Transverse colon (tissue), 3 donors: ENCODE measurements at regions not wholly inside any gene's neighbourhood (a gene's known extent, or its start where the extent isn't known, plus 50 kb on each side); places are given as distances from the start of the nearest gene placed in this dataset.

Experiments used
- POLR2A ChIP-seq: fragments of 450-650 bp; IDR thresholded peaks from one replicate; pipeline ENCODE4 v1.6.1; 2016; ENCODE audit warnings: antibody characterized with exemption, mild to moderate bottlenecking, moderate library complexity
- TF ChIP-seq, protein P1 (sequence below), 5 experiments: fragments of 200-600 bp in 3 of 5; fragments of 450-650 bp in 2 of 5; sonication (generic) in 3 of 5; IDR thresholded peaks; 1 replicate in 2 of 5; 2 replicates in 3 of 5; pipeline ENCODE4 v1.5.1; 2016 to 2017; ENCODE audit warnings: antibody characterized with exemption in 5 of 5, inconsistent platforms in 3 of 5, mild to moderate bottlenecking in 2 of 5, moderate library complexity in 1 of 5

DNA sequence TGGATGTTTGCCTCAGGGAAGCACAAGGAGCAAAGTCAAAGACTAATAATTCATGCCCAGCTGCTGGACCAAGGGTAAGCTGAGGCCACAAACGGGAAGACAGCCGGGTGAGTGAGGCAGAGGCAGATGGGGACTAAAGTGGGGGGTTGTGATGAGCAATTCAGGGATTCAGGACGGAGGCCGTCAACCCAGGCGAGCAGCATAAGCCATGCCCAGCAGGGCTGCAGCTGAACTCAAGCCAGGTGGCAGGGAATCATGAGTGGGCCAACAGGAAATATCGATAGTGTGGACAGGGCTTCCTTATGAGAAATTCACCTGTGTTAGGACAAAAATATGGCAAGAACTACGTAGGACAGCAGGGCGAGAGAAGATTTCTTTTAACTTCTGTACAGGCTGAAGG, 246.8 kb downstream of the CDC5L start:
- TF ChIP-seq, protein P1, sequence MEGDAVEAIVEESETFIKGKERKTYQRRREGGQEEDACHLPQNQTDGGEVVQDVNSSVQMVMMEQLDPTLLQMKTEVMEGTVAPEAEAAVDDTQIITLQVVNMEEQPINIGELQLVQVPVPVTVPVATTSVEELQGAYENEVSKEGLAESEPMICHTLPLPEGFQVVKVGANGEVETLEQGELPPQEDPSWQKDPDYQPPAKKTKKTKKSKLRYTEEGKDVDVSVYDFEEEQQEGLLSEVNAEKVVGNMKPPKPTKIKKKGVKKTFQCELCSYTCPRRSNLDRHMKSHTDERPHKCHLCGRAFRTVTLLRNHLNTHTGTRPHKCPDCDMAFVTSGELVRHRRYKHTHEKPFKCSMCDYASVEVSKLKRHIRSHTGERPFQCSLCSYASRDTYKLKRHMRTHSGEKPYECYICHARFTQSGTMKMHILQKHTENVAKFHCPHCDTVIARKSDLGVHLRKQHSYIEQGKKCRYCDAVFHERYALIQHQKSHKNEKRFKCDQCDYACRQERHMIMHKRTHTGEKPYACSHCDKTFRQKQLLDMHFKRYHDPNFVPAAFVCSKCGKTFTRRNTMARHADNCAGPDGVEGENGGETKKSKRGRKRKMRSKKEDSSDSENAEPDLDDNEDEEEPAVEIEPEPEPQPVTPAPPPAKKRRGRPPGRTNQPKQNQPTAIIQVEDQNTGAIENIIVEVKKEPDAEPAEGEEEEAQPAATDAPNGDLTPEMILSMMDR (IDR thresholded peaks at IDR 0.05): no peak
- TF ChIP-seq POLR2A: no peak
